Vagina (tissue), 2 donors: ENCODE measurements at regions not wholly inside any gene's neighbourhood (a gene's known extent, or its start where the extent isn't known, plus 50 kb on each side); places are given as distances from the start of the nearest gene placed in this dataset.

Experiments used
- DNase-seq, 2 donors: peaks; one replicate each; pipeline ENCODE4 v3.0.0-alpha.2; 2017; ENCODE audit errors: extremely low spot score in 2 of 2
- H3K27ac ChIP-seq: fragments of 200-600 bp; sonication (generic); one replicate; pipeline ENCODE4 v1.5.1; 2019
- H3K27me3 ChIP-seq: fragments of 200-600 bp; sonication (generic); one replicate; pipeline ENCODE4 v1.5.1; 2019
- H3K36me3 ChIP-seq, 2 donors: fragments of 200-600 bp; sonication (generic); one replicate each; pipeline ENCODE4 v1.5.1; 2017 to 2019
- H3K4me1 ChIP-seq: fragments of 200-600 bp; sonication (generic); one replicate; pipeline ENCODE4 v1.5.1; 2019
- H3K4me3 ChIP-seq, 2 donors: fragments of 200-600 bp; sonication (generic); 1 replicate in 1 of 2; 2 replicates in 1 of 2; pipeline ENCODE4 v1.5.1; 2016 to 2019
- H3K9me3 ChIP-seq: fragments of 200-600 bp; sonication (generic); one replicate; pipeline ENCODE4 v1.5.1; 2019
- CTCF ChIP-seq, 3 experiments: fragments of 450-650 bp in 2 of 3; fragments of 200-600 bp in 1 of 3; sonication (generic) in 1 of 3; IDR thresholded peaks; one replicate each; pipeline ENCODE4 v1.5.1; 2017 to 2019; ENCODE audit warnings: antibody characterized with exemption in 3 of 3, mild to moderate bottlenecking in 2 of 3, moderate library complexity in 2 of 3
- POLR2A ChIP-seq, 2 donors: fragments of 450-650 bp; IDR thresholded peaks; one replicate each; pipeline ENCODE4 v1.6.1; 2017; ENCODE audit warnings: antibody characterized with exemption in 2 of 2, mild to moderate bottlenecking in 2 of 2, moderate library complexity in 2 of 2
- POLR2AphosphoS5 ChIP-seq, 2 donors: sonication (generic); formaldehyde crosslinking; IDR thresholded peaks; one replicate each; pipeline ENCODE4 v1.9.0; 2017; ENCODE audit warnings: antibody characterized with exemption in 2 of 2, mild to moderate bottlenecking in 2 of 2, low read depth in 1 of 2; ENCODE audit not compliant: insufficient read depth in 1 of 2
- intact Hi-C: fragments of 100-400 bp; cut with DNase I; formaldehyde crosslinking; loops from one replicate; pipeline ENCODE4 v1.15.1; 2023

- H3K4me3 ChIP-seq, result no peak overlapping the region
- no peaks in the 10 kb centered on the region for H3K36me3 ChIP-seq
- intact Hi-C loops, result no loop called here
- no peaks in the 10 kb centered on the region for H3K27me3 ChIP-seq
- no peaks in the 10 kb centered on the region for H3K9me3 ChIP-seq
- H3K27ac ChIP-seq, result no peak overlapping the region
- no peak for TF ChIP-seq POLR2AphosphoS5 (IDR thresholded peaks at IDR 0.05; ENCODE audit: insufficient read depth in 1 of 2, low read depth in 1 of 2)
- no peak for TF ChIP-seq POLR2A (IDR thresholded peaks at IDR 0.05)
- TF ChIP-seq CTCF (IDR thresholded peaks at IDR 0.05), result no peak
- DNase-seq, result no peak
- no peaks in the 10 kb centered on the region for H3K4me1 ChIP-seq
Observed at GRCh38 chr2:2681711-2682251, 350.7 kb upstream of the MYT1L start.

GRCh38 chr2:2681085-2681484 lies 350.0 kb upstream of the MYT1L start:
- Histone ChIP-seq H3K36me3 (no peaks in the 10 kb centered on the region), H3K4me1 (no peaks in the 10 kb centered on the region), H3K4me3 (no peak overlapping the region), H3K9me3 (no peaks in the 10 kb centered on the region), H3K27ac (no peak overlapping the region), H3K27me3 (no peaks in the 10 kb centered on the region)
- no peak for DNase-seq
- intact Hi-C loops, result no loop called here
- TF ChIP-seq CTCF (IDR thresholded peaks at IDR 0.05) (no peak), POLR2A (IDR thresholded peaks at IDR 0.05) (no peak)

GRCh38 chr2:2674831-2675230 lies 343.8 kb upstream of the MYT1L start:
- TF ChIP-seq POLR2AphosphoS5 (IDR thresholded peaks at IDR 0.05; ENCODE audit: insufficient read depth in 1 of 2, low read depth in 1 of 2) (no peak), CTCF (IDR thresholded peaks at IDR 0.05) (no peak), POLR2A (IDR thresholded peaks at IDR 0.05) (no peak)
- Histone ChIP-seq H3K36me3 (no peaks in the 10 kb centered on the region), H3K4me1 (no peaks in the 10 kb centered on the region), H3K27ac (no peak overlapping the region), H3K9me3 (no peaks in the 10 kb centered on the region), H3K4me3 (no peak overlapping the region), H3K27me3 (no peaks in the 10 kb centered on the region)
- DNase-seq, result no peak
- intact Hi-C loops, result no loop called here

GRCh38 chr2:2673406-2673805 lies 342.3 kb upstream of the MYT1L start:
- Histone ChIP-seq H3K36me3 (no peaks in the 10 kb centered on the region), H3K4me1 (no peaks in the 10 kb centered on the region), H3K27ac (no peak overlapping the region), H3K9me3 (no peaks in the 10 kb centered on the region), H3K4me3 (no peak overlapping the region), H3K27me3 (no peaks in the 10 kb centered on the region)
- intact Hi-C loops, result no loop called here
- no peak for TF ChIP-seq POLR2AphosphoS5 (IDR thresholded peaks at IDR 0.05; ENCODE audit: insufficient read depth in 1 of 2, low read depth in 1 of 2)
- TF ChIP-seq CTCF (IDR thresholded peaks at IDR 0.05), result no peak
- TF ChIP-seq POLR2A (IDR thresholded peaks at IDR 0.05), result no peak
- no peak for DNase-seq

GRCh38 chr2:2672249-2672648 lies 341.2 kb upstream of the MYT1L start:
- Histone ChIP-seq H3K27me3 (no peaks in the 10 kb centered on the region), H3K36me3 (no peaks in the 10 kb centered on the region), H3K4me1 (no peaks in the 10 kb centered on the region), H3K27ac (no peak overlapping the region), H3K9me3 (no peaks in the 10 kb centered on the region), H3K4me3 (no peak overlapping the region)
- intact Hi-C loops, result no loop called here
- no peak for DNase-seq
- no peak for TF ChIP-seq CTCF (IDR thresholded peaks at IDR 0.05)
- TF ChIP-seq POLR2AphosphoS5 (IDR thresholded peaks at IDR 0.05; ENCODE audit: insufficient read depth in 1 of 2, low read depth in 1 of 2), result no peak
- TF ChIP-seq POLR2A (IDR thresholded peaks at IDR 0.05), result no peak
